ENCODE measurements at regions not wholly inside any gene's neighbourhood (a gene's known extent, or its start where the extent isn't known, plus 50 kb on each side); places are given as distances from the start of the nearest gene placed in this dataset.

DNA sequence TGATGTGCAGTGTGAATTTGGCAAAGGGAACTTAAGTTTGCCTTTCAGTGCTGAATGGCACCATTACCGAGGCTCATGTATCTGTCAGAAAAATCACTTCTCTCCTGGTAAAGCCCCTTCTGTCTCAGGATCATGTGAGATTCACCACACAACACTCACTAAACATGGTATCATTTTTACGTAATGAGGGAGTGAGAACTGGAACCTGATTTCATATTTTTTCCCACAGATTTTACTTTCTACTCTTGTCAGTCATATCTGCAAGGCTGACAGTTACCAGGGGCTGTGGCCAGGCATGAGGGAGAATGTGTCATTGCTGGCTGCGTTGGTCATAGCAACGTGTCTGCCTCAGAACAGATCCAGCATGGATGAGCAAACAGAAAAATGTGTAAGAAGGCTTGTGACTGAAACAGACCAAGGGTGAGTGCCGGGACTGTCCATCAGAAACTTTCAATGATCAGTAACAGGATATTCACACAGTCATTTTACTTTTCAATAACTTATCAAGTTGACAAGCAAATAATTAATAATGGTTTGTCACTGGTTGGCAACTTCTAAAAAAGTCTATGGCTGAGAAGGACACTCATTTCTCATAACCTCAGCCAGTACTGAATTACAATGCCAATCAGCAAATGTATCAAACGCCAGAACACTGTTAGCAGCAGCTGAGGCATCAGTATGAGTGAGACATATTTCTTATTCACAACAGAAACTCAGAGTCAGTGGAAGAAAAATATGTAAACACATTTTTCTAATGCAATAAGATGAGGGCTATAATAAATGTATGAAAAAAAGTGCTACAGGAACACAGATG lies 100.5 kb downstream of the CDC42EP3 start:
- TF ChIP-seq EZH2 (IDR thresholded peaks at IDR 0.05; ENCODE audit: borderline replicate concordance, insufficient read depth, low read length, poor library complexity, severe bottlenecking), result no peak
- TF ChIP-seq, protein P1, sequence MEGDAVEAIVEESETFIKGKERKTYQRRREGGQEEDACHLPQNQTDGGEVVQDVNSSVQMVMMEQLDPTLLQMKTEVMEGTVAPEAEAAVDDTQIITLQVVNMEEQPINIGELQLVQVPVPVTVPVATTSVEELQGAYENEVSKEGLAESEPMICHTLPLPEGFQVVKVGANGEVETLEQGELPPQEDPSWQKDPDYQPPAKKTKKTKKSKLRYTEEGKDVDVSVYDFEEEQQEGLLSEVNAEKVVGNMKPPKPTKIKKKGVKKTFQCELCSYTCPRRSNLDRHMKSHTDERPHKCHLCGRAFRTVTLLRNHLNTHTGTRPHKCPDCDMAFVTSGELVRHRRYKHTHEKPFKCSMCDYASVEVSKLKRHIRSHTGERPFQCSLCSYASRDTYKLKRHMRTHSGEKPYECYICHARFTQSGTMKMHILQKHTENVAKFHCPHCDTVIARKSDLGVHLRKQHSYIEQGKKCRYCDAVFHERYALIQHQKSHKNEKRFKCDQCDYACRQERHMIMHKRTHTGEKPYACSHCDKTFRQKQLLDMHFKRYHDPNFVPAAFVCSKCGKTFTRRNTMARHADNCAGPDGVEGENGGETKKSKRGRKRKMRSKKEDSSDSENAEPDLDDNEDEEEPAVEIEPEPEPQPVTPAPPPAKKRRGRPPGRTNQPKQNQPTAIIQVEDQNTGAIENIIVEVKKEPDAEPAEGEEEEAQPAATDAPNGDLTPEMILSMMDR (IDR thresholded peaks at IDR 0.05; ENCODE audit: poor library complexity, severe bottlenecking), result no peak
